T47D (cell line): ENCODE measurements at regions not wholly inside any gene's neighbourhood (a gene's known extent, or its start where the extent isn't known, plus 50 kb on each side); places are given as distances from the start of the nearest gene placed in this dataset.

Experiments used
- DNase-seq, 2 experiments: peaks; one replicate each; pipeline versions ENCODE4 v3.0.0 to v3.0.0-alpha.2; 2011 to 2012; ENCODE audit warnings: low read depth in 1 of 2, low spot score in 1 of 2
- JUND ChIP-seq: IDR thresholded peaks from 2 replicates; pipeline ENCODE4 v1.6.1; 2012; ENCODE audit warnings: low read depth
- in situ Hi-C: cut with HindIII; loops from 2 replicates; pipeline ENCODE4 v1.10.0; 2016; ENCODE audit warnings: low sequenced_read_pairs, low pct_unique_long_range_greater_than_20kb

GRCh38 chr6:91490671-91491301 lies 903.9 kb upstream of the MAP3K7 start:
- in situ Hi-C loops, result no loop called here
- TF ChIP-seq JUND, result no peak
- no peak for DNase-seq

GRCh38 chr6:91487696-91488392 lies 901.0 kb upstream of the MAP3K7 start:
- TF ChIP-seq JUND, result no peak
- peak in 1 of 2 experiments; percentile 25 for DNase-seq
- in situ Hi-C loops, result no loop called here

GRCh38 chr6:91486200-91486599 lies 899.3 kb upstream of the MAP3K7 start:
- no peak for DNase-seq
- in situ Hi-C loops, result no loop called here
- no peak for TF ChIP-seq JUND

GRCh38 chr6:91485047-91485446 lies 898.2 kb upstream of the MAP3K7 start:
- no peak for DNase-seq
- TF ChIP-seq JUND, result no peak
- in situ Hi-C loops, result no loop called here

- no peak for TF ChIP-seq JUND
- in situ Hi-C loops, result no loop called here
- DNase-seq, result no peak
These were observed 896.7 kb upstream of the MAP3K7 start for GRCh38 chr6:91483415-91484105.

- in situ Hi-C loops, result no loop called here
- no peak for DNase-seq
- no peak for TF ChIP-seq JUND
These were observed 895.6 kb upstream of the MAP3K7 start for GRCh38 chr6:91482498-91482897.

- TF ChIP-seq JUND, result no peak
- DNase-seq, result no peak
- in situ Hi-C loops, result no loop called here
These were observed 893.5 kb upstream of the MAP3K7 start for GRCh38 chr6:91480402-91480801.

- no peak for DNase-seq
- no peak for TF ChIP-seq JUND
- in situ Hi-C loops, result no loop called here
These were observed 890.8 kb upstream of the MAP3K7 start for GRCh38 chr6:91477688-91478087.

- no peak for TF ChIP-seq JUND
- in situ Hi-C loops, result no loop called here
- DNase-seq, result peak; percentile 2 to 48
These were observed 889.1 kb upstream of the MAP3K7 start for GRCh38 chr6:91476000-91476399.

- TF ChIP-seq JUND, result no peak
- in situ Hi-C loops, result no loop called here
- no peak for DNase-seq
These were observed 878.5 kb upstream of the MAP3K7 start for GRCh38 chr6:91465393-91465792.

GRCh38 chr6:91464718-91465117 lies 877.8 kb upstream of the MAP3K7 start:
- TF ChIP-seq JUND, result no peak
- DNase-seq, result no peak
- in situ Hi-C loops, result no loop called here

- in situ Hi-C loops, result no loop called here
- no peak for TF ChIP-seq JUND
- no peak for DNase-seq
These were observed 877.3 kb upstream of the MAP3K7 start for GRCh38 chr6:91464201-91464600.

GRCh38 chr6:91462241-91462640 lies 875.4 kb upstream of the MAP3K7 start:
- DNase-seq, result no peak
- no peak for TF ChIP-seq JUND
- in situ Hi-C loops, result no loop called here
